D721Med (cell line): ENCODE measurements at regions not wholly inside any gene's neighbourhood (a gene's known extent, or its start where the extent isn't known, plus 50 kb on each side); places are given as distances from the start of the nearest gene placed in this dataset.
A peak's percentile ranks its signal among the peaks of the same experiment; 100 is the strongest.

Experiments
- DNase-seq: peaks from one replicate; pipeline ENCODE4 v3.0.0; 2011; ENCODE audit warnings: low spot score; ENCODE audit not compliant: insufficient read length
- FAIRE-seq: peaks from 2 replicates; lab custom pipeline; 2011; peaks lifted over from hg19 to GRCh38; lab: Jason Lieb, UNC
- CTCF ChIP-seq: IDR thresholded peaks from 2 replicates; pipeline ENCODE4 v1.5.1; 2012; ENCODE audit warnings: mild to moderate bottlenecking, control low read depth; ENCODE audit not compliant: insufficient read depth; ENCODE audit errors: missing control alignments

- no peak for DNase-seq
- FAIRE-seq, result peak; percentile 6
- no peak for TF ChIP-seq CTCF
Measured at GRCh38 chr5:118548761-118549720, 439.3 kb downstream of the DTWD2 start.

- TF ChIP-seq CTCF, result no peak
- DNase-seq, result no peak
- FAIRE-seq, result peak; percentile 63
Measured at GRCh38 chr5:118545470-118545869, 442.9 kb downstream of the DTWD2 start.

GRCh38 chr5:118544887-118545449, 443.4 kb downstream of the DTWD2 start:
- no peak for DNase-seq
- no peak for TF ChIP-seq CTCF

GRCh38 chr5:118533923-118534322, 454.4 kb downstream of the DTWD2 start:
- no peak for DNase-seq
- FAIRE-seq, result no peak
- TF ChIP-seq CTCF, result no peak

More at GRCh38 chr5:118544887-118545449, 443.4 kb downstream of the DTWD2 start:
- no peak for FAIRE-seq

- TF ChIP-seq CTCF, result no peak
- DNase-seq (no peak), FAIRE-seq (no peak)
Measured at GRCh38 chr5:118533156-118533555, 455.2 kb downstream of the DTWD2 start.

GRCh38 chr5:118531276-118531675, 457.1 kb downstream of the DTWD2 start:
- no peak for DNase-seq
- no peak for FAIRE-seq
- no peak for TF ChIP-seq CTCF
